Parathyroid adenoma (tissue), 2 donors: ENCODE measurements at regions not wholly inside any gene's neighbourhood (a gene's known extent, or its start where the extent isn't known, plus 50 kb on each side); places are given as distances from the start of the nearest gene placed in this dataset.

Source experiments
- H2AFZ ChIP-seq: fragments of 300-600 bp; sonication (generic); one replicate; pipeline ENCODE4 v1.7.0; 2017; ENCODE audit warnings: antibody characterized with exemption, mild to moderate bottlenecking
- H3K27ac ChIP-seq: fragments of 300-600 bp; sonication (generic); one replicate; pipeline ENCODE4 v1.7.0; 2017
- H3K27me3 ChIP-seq: fragments of 300-600 bp; sonication (generic); one replicate; pipeline ENCODE4 v1.7.0; 2017; ENCODE audit warnings: low read length; ENCODE audit not compliant: control insufficient read depth, insufficient read depth
- H3K36me3 ChIP-seq: fragments of 300-600 bp; sonication (generic); one replicate; pipeline ENCODE4 v1.7.0; 2017; ENCODE audit warnings: low read length; ENCODE audit not compliant: control insufficient read depth, insufficient read depth
- H3K4me1 ChIP-seq: fragments of 300-600 bp; sonication (generic); one replicate; pipeline ENCODE4 v1.7.0; 2017; ENCODE audit warnings: control low read depth
- H3K4me2 ChIP-seq: fragments of 300-600 bp; sonication (generic); one replicate; pipeline ENCODE4 v1.7.0; 2017; ENCODE audit warnings: low read length
- H3K4me3 ChIP-seq: fragments of 300-600 bp; sonication (generic); one replicate; pipeline ENCODE4 v1.7.0; 2017; ENCODE audit warnings: low read depth, low read length
- H3K79me2 ChIP-seq: fragments of 300-600 bp; sonication (generic); one replicate; pipeline ENCODE4 v1.7.0; 2017; ENCODE audit warnings: control low read depth
- H3K9ac ChIP-seq: fragments of 300-600 bp; sonication (generic); one replicate; pipeline ENCODE4 v1.7.0; 2017; ENCODE audit warnings: mild to moderate bottlenecking
- H3K9me3 ChIP-seq: fragments of 300-600 bp; sonication (generic); one replicate; pipeline ENCODE4 v1.7.0; 2017; ENCODE audit warnings: low read length; ENCODE audit not compliant: control insufficient read depth
- TF ChIP-seq, protein P1 (sequence below): fragments of 300-600 bp; sonication (generic); IDR thresholded peaks from one replicate; pipeline ENCODE4 v1.7.0; 2017; ENCODE audit warnings: antibody characterized with exemption, mild to moderate bottlenecking
- donor health status: primary hyperparathyroidism.

DNA sequence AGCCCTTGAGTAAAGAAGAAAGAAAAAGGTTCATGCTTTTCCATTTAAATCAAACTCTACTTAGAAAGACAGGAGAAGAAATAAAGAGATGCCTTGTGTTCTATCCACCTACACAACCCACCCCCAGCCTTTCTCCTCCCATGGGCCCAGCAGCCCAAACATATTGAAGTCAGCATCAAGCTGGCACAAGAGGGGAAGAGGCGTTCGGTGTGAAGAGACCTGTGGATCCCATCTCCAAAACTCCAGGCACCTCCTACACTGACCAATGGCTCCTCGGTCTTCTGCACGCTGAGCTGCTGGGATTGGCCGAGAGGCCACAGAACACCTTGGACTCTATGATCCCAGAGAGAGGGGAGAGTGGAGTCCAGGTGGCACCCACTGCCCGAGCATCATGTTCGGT is 66.0 kb upstream of the CELF2 start:
- Histone ChIP-seq H3K9me3 (no peaks in the 10 kb centered on the region), H3K4me3 (no peak overlapping the region), H3K36me3 (no peaks in the 10 kb centered on the region), H2AFZ (no peak overlapping the region), H3K4me1 (no peaks in the 10 kb centered on the region), H3K27ac (no peak overlapping the region), H3K27me3 (no peaks in the 10 kb centered on the region), H3K9ac (no peak overlapping the region), H3K4me2 (no peak overlapping the region), H3K79me2 (no peaks in the 10 kb centered on the region)
- TF ChIP-seq, protein P1, sequence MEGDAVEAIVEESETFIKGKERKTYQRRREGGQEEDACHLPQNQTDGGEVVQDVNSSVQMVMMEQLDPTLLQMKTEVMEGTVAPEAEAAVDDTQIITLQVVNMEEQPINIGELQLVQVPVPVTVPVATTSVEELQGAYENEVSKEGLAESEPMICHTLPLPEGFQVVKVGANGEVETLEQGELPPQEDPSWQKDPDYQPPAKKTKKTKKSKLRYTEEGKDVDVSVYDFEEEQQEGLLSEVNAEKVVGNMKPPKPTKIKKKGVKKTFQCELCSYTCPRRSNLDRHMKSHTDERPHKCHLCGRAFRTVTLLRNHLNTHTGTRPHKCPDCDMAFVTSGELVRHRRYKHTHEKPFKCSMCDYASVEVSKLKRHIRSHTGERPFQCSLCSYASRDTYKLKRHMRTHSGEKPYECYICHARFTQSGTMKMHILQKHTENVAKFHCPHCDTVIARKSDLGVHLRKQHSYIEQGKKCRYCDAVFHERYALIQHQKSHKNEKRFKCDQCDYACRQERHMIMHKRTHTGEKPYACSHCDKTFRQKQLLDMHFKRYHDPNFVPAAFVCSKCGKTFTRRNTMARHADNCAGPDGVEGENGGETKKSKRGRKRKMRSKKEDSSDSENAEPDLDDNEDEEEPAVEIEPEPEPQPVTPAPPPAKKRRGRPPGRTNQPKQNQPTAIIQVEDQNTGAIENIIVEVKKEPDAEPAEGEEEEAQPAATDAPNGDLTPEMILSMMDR, result no peak

GRCh38 chr10:10952800-10953199 is 64.9 kb upstream of the CELF2 start:
- Histone ChIP-seq H3K36me3 (no peaks in the 10 kb centered on the region), H2AFZ (no peak overlapping the region), H3K27me3 (no peaks in the 10 kb centered on the region), H3K9me3 (no peaks in the 10 kb centered on the region), H3K4me3 (no peak overlapping the region), H3K27ac (no peak overlapping the region), H3K4me2 (no peak overlapping the region), H3K79me2 (no peaks in the 10 kb centered on the region), H3K9ac (no peak overlapping the region), H3K4me1 (no peaks in the 10 kb centered on the region)
- TF ChIP-seq, protein P1, result no peak

DNA sequence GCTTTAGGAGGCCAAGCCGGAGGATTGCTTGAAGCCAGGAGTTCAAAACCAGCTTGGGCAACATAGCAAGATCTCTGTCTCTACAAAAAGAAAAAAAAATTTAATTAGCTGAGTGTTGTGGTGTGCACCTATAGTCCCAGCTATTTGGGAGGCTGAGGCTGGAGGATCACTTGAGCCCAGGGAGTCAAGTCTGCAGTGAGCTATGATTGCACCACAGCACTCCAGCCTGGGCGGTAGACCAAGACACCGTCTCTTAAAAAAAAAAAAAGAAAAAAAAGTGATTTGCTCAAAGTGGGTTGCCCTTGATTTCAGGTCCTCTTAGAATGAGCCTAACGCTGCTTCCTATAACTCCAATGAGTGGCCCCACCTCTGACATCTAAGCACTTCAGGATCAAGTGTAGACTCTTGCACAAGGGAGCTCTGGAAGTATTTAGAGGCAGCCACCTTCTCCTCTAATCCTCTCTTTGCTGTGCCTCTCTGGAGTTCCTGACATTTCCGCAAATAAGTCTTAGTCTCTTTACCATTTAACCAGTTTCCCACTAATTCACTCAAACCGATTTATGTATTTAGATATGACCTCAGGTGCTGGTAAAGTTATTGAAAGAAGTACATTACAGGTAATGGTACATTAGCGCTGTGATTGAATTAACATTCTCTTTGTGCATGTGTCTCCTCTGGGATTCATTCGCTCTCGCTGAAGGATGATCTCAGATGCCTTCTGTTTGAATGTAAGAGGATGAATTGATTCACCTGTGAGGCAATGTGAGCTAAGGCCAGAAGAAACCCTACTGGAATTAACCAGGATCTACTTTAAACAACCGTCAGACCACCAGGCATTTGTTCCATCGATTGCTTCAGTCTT is 60.8 kb upstream of the CELF2 start:
- Histone ChIP-seq H3K4me2 (no peak overlapping the region), H3K9ac (no peak overlapping the region), H2AFZ (no peak overlapping the region), H3K9me3 (no peaks in the 10 kb centered on the region), H3K27me3 (no peaks in the 10 kb centered on the region), H3K36me3 (no peaks in the 10 kb centered on the region), H3K4me3 (no peak overlapping the region), H3K27ac (no peak overlapping the region), H3K79me2 (no peaks in the 10 kb centered on the region), H3K4me1 (no peaks in the 10 kb centered on the region)
- TF ChIP-seq, protein P1, result no peak

DNA sequence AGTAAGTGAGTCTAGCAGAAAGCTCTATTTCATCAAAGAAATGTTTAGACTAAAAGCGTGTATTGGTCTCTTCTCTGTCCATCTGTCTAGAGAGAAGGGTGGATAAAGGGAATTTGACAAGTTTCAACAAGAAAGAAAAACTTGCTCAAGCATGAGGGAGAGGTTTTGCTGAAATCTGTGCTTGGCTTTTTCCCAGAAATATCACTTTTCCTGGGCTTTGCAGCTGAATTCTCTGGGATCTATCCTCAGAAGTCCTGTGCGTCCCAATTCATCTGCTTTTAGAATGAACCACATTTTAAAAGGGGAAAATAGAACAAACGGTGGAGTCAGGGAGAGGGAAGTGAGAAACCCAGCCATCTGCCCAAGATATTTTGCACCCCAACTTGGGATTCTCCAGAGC is 59.6 kb upstream of the CELF2 start:
- Histone ChIP-seq H3K4me3 (no peak overlapping the region), H3K27ac (no peak overlapping the region), H3K4me1 (no peaks in the 10 kb centered on the region)

More for the DNA sequence above, 59.6 kb upstream of the CELF2 start:
- no peaks in the 10 kb centered on the region for H3K79me2 ChIP-seq
- no peak overlapping the region for H3K9ac ChIP-seq
- H3K36me3 ChIP-seq, result no peaks in the 10 kb centered on the region
- H2AFZ ChIP-seq, result no peak overlapping the region
- H3K9me3 ChIP-seq, result no peaks in the 10 kb centered on the region
- no peak overlapping the region for H3K4me2 ChIP-seq
- H3K27me3 ChIP-seq, result no peaks in the 10 kb centered on the region
- TF ChIP-seq, protein P1, result no peak
